ENCODE measurements at regions not wholly inside any gene's neighbourhood (a gene's known extent, or its start where the extent isn't known, plus 50 kb on each side); places are given as distances from the start of the nearest gene placed in this dataset.
A peak's percentile ranks its signal among the peaks of the same experiment; 100 is the strongest.

DNA sequence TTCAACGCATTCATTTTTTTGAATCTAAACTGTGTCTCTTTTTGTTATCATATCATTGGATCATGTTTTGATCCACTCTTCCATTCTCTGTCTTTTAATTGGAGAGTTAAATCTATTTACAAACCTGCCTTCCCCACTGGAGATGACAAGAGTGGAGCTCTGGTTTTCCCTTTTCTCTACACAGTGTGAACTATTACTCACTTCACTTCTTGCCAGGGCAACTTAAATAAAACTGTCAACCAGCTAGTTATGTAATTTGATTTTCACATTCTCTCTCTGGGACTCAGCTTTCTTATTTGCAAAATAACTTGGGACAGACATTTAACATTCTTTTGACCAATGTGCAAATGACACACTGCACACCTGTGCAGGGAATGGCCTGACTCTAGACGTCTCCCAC, 230.8 kb upstream of the CST7 start:
- Histone ChIP-seq H3K4me3 (ENCODE audit: low read depth, low read length) (no peak overlapping the region), H3K27ac (no peak overlapping the region)
- no peak for TF ChIP-seq CTCF (IDR thresholded peaks at IDR 0.05; ENCODE audit: low read depth, low read length)

GRCh38 chr20:24718696-24719095, 230.4 kb upstream of the CST7 start:
- H3K27ac ChIP-seq = no peak overlapping the region
- H3K9me3 ChIP-seq (ENCODE audit: severe bottlenecking) = peaks cover 13% of the 10 kb centered on the region
- H3K27me3 ChIP-seq (ENCODE audit: insufficient read depth, low read depth, severe bottlenecking) = no peaks in the 10 kb centered on the region
- H3K36me3 ChIP-seq = no peaks in the 10 kb centered on the region
- DNase-seq = no peak
- H3K4me3 ChIP-seq (ENCODE audit: low read depth, low read length) = no peak overlapping the region
- no peak for TF ChIP-seq CTCF (IDR thresholded peaks at IDR 0.05; ENCODE audit: low read depth, low read length)

More for the DNA sequence above, 230.8 kb upstream of the CST7 start:
- H3K9me3 ChIP-seq (ENCODE audit: severe bottlenecking) = peaks cover 17% of the 10 kb centered on the region
- no peak for DNase-seq
- H3K36me3 ChIP-seq = no peaks in the 10 kb centered on the region
- no peaks in the 10 kb centered on the region for H3K27me3 ChIP-seq (ENCODE audit: insufficient read depth, low read depth, severe bottlenecking)

DNA sequence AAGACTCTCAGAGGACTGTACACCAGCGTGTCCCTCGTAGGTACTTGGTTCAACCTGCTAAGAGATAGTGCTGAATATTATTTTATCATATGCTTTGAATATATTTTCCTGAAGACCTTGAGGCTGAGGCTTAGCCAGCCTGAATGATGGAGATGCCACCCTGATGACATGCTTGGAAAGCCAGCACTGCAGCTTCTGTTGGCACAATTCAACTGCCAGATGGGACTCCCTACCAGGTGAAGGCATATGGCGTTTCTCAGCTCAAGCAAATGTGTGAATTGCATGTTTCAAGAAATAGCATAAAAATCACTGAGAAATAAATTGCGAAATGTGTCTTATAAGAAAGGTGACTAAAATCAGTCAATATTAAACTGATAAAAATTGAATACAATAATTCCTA, 228.1 kb upstream of the CST7 start:
- Histone ChIP-seq H3K4me3 (ENCODE audit: low read depth, low read length) (no peak overlapping the region), H3K27ac (peak overlapping the region; percentile 91), H3K9me3 (ENCODE audit: severe bottlenecking) (no peaks in the 10 kb centered on the region), H3K27me3 (ENCODE audit: insufficient read depth, low read depth, severe bottlenecking) (no peaks in the 10 kb centered on the region), H3K36me3 (no peaks in the 10 kb centered on the region)
- DNase-seq = no peak
- TF ChIP-seq CTCF (IDR thresholded peaks at IDR 0.05; ENCODE audit: low read depth, low read length) = no peak

DNA sequence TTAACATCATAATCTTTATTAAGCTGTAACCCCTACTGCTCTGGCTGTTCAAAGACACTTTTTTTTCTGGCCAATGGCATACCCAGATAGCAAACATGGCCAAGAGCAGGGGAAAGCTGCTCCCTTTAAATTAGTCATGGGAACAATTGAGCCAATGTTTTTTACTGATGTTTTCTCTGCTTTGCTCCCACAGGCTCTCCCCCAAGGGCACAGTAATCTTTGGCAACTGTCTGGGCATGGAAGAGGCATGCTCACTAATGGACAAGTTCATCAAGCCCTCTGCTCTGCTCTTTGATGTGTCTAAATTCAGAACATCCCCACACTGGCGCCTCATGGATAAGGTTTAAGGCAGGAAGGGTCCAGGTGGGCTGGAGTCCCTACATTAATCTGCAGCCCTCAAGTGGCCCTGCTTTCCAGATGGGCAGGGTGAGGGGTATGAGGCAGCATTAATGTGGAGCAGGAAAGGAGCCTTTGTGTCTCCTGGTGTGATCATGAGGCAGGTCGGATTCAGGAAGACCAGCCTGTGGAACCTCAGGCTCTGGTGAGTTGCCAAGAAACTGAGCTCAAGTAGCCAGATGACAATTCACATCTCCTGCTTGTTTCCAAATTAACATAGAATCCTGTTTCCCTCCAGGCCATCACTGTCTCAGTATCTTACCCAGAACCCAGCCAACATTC, 227.0 kb upstream of the CST7 start:
- peak overlapping the region; percentile 91 for H3K27ac ChIP-seq
- H3K27me3 ChIP-seq (ENCODE audit: insufficient read depth, low read depth, severe bottlenecking) = no peaks in the 10 kb centered on the region
- no peak overlapping the region for H3K4me3 ChIP-seq (ENCODE audit: low read depth, low read length)
- DNase-seq = peak; percentile 86
- TF ChIP-seq CTCF (IDR thresholded peaks at IDR 0.05; ENCODE audit: low read depth, low read length) = no peak
- no peaks in the 10 kb centered on the region for H3K36me3 ChIP-seq
- H3K9me3 ChIP-seq (ENCODE audit: severe bottlenecking) = no peaks in the 10 kb centered on the region

- peak overlapping the region; percentile 91 for H3K27ac ChIP-seq
- no peak for TF ChIP-seq CTCF (IDR thresholded peaks at IDR 0.05; ENCODE audit: low read depth, low read length)
Measured at GRCh38 chr20:24722586-24722985, 226.5 kb upstream of the CST7 start.

GRCh38 chr20:24723186-24723585, 225.9 kb upstream of the CST7 start:
- H3K27ac ChIP-seq = peak overlapping the region; percentile 91
- no peaks in the 10 kb centered on the region for H3K27me3 ChIP-seq (ENCODE audit: insufficient read depth, low read depth, severe bottlenecking)
- no peak overlapping the region for H3K4me3 ChIP-seq (ENCODE audit: low read depth, low read length)
- peaks cover 2% of the 10 kb centered on the region for H3K9me3 ChIP-seq (ENCODE audit: severe bottlenecking)
- H3K36me3 ChIP-seq = no peaks in the 10 kb centered on the region
- no peak for TF ChIP-seq CTCF (IDR thresholded peaks at IDR 0.05; ENCODE audit: low read depth, low read length)
- no peak for DNase-seq

More at GRCh38 chr20:24722586-24722985, 226.5 kb upstream of the CST7 start:
- Histone ChIP-seq H3K36me3 (no peaks in the 10 kb centered on the region), H3K9me3 (ENCODE audit: severe bottlenecking) (peaks cover 2% of the 10 kb centered on the region), H3K27me3 (ENCODE audit: insufficient read depth, low read depth, severe bottlenecking) (no peaks in the 10 kb centered on the region), H3K4me3 (ENCODE audit: low read depth, low read length) (no peak overlapping the region)
- peak; percentile 58 for DNase-seq

Data from WERI-Rb-1 (cell line).